GM18502 (cell line): ENCODE measurements at regions not wholly inside any gene's neighbourhood (a gene's known extent, or its start where the extent isn't known, plus 50 kb on each side); places are given as distances from the start of the nearest gene placed in this dataset.
"Not testable (repeated sequence)": the region's sequence is repeated elsewhere in the genome, so short reads cannot be mapped to it uniquely, and the experiment has no call there.

Experiments used
- ATAC-seq: cut with Tn5 transposase; IDR thresholded peaks from one replicate; pipeline ENCODE4 v1.9.1; 2021; ENCODE audit warnings: mild to moderate bottlenecking; ENCODE audit not compliant: unreplicated experiment, poor library complexity

GRCh38 chr2:20499387-20499786, 52.5 kb downstream of the RHOB start:
- ATAC-seq: no peak

GRCh38 chr2:20501974-20502373, 55.1 kb downstream of the RHOB start:
- no peak for ATAC-seq

GRCh38 chr2:20502496-20502895, 55.6 kb downstream of the RHOB start:
- ATAC-seq: not testable (repeated sequence)

GRCh38 chr2:20504174-20504573, 57.3 kb downstream of the RHOB start:
- ATAC-seq: no peak

- no peak for ATAC-seq
Measured at GRCh38 chr2:20506201-20506685, 59.4 kb downstream of the RHOB start.

GRCh38 chr2:20507166-20507692, 60.4 kb downstream of the RHOB start:
- peak; percentile 95 for ATAC-seq

- no peak for ATAC-seq
Measured at GRCh38 chr2:20507711-20508110, 60.8 kb downstream of the RHOB start.

GRCh38 chr2:20509301-20509769, 62.5 kb downstream of the RHOB start:
- ATAC-seq: no peak

GRCh38 chr2:20509770-20510490, 63.1 kb downstream of the RHOB start:
- ATAC-seq: peak; percentile 63

GRCh38 chr2:20511130-20511529, 64.3 kb downstream of the RHOB start:
- ATAC-seq: no peak

- no peak for ATAC-seq
Measured at GRCh38 chr2:20512061-20512605, 65.3 kb downstream of the RHOB start.

- ATAC-seq: no peak
Measured at GRCh38 chr2:20513946-20514345, 67.1 kb downstream of the RHOB start.

- no peak for ATAC-seq
Measured at GRCh38 chr2:20514596-20515269, 67.9 kb downstream of the RHOB start.

GRCh38 chr2:20515290-20516220, 68.7 kb downstream of the RHOB start:
- ATAC-seq: no peak

GRCh38 chr2:20516291-20516645, 69.4 kb downstream of the RHOB start:
- ATAC-seq: no peak

GRCh38 chr2:20516646-20517341, 69.9 kb downstream of the RHOB start:
- peak; percentile 92 for ATAC-seq

GRCh38 chr2:20519309-20519708, 72.4 kb downstream of the RHOB start:
- ATAC-seq: no peak

- no peak for ATAC-seq
Measured at GRCh38 chr2:20520128-20520527, 73.3 kb downstream of the RHOB start.

- ATAC-seq: no peak
Measured at GRCh38 chr2:20521193-20521592, 74.3 kb downstream of the RHOB start.
